ENCODE measurements at regions not wholly inside any gene's neighbourhood (a gene's known extent, or its start where the extent isn't known, plus 50 kb on each side); places are given as distances from the start of the nearest gene placed in this dataset.
"Not testable (repeated sequence)": the region's sequence is repeated elsewhere in the genome, so short reads cannot be mapped to it uniquely, and the experiment has no call there.

- no peak for DNase-seq (ENCODE audit: low read depth in 2 of 2)
Observed at GRCh38 chr11:100581318-100581717, 105.8 kb upstream of the ARHGAP42 start.

- no peak for DNase-seq (ENCODE audit: low read depth in 2 of 2)
Observed at GRCh38 chr11:100584201-100584985, 102.7 kb upstream of the ARHGAP42 start.

GRCh38 chr11:100585728-100586127 lies 101.4 kb upstream of the ARHGAP42 start:
- no peak for DNase-seq (ENCODE audit: low read depth in 2 of 2)

GRCh38 chr11:100586361-100587101 lies 100.6 kb upstream of the ARHGAP42 start:
- no peak for DNase-seq (ENCODE audit: low read depth in 2 of 2)

- DNase-seq (ENCODE audit: low read depth in 2 of 2): no peak
Observed at GRCh38 chr11:100592619-100593260, 94.3 kb upstream of the ARHGAP42 start.

GRCh38 chr11:100593291-100593690 lies 93.8 kb upstream of the ARHGAP42 start:
- DNase-seq (ENCODE audit: low read depth in 2 of 2): no peak

GRCh38 chr11:100594320-100594719 lies 92.8 kb upstream of the ARHGAP42 start:
- DNase-seq (ENCODE audit: low read depth in 2 of 2): no peak

- DNase-seq (ENCODE audit: low read depth in 2 of 2): no peak
Observed at GRCh38 chr11:100600941-100601340, 86.1 kb upstream of the ARHGAP42 start.

- DNase-seq (ENCODE audit: low read depth in 2 of 2): peak in 1 of 2 experiments; percentile 9
Observed at GRCh38 chr11:100602716-100603115, 84.4 kb upstream of the ARHGAP42 start.

- DNase-seq (ENCODE audit: low read depth in 2 of 2): not testable (repeated sequence)
Observed at GRCh38 chr11:100607761-100608160, 79.3 kb upstream of the ARHGAP42 start.

GRCh38 chr11:100612766-100613165 lies 74.3 kb upstream of the ARHGAP42 start:
- DNase-seq (ENCODE audit: low read depth in 2 of 2): no peak

- no peak for DNase-seq (ENCODE audit: low read depth in 2 of 2)
Observed at GRCh38 chr11:100618914-100619313, 68.2 kb upstream of the ARHGAP42 start.

- no peak for DNase-seq (ENCODE audit: low read depth in 2 of 2)
Observed at GRCh38 chr11:100619484-100619883, 67.6 kb upstream of the ARHGAP42 start.

GRCh38 chr11:100622404-100622803 lies 64.7 kb upstream of the ARHGAP42 start:
- DNase-seq (ENCODE audit: low read depth in 2 of 2): no peak

GRCh38 chr11:100624346-100624745 lies 62.7 kb upstream of the ARHGAP42 start:
- DNase-seq (ENCODE audit: low read depth in 2 of 2): no peak

- DNase-seq (ENCODE audit: low read depth in 2 of 2): no peak
Observed at GRCh38 chr11:100625041-100625440, 62.0 kb upstream of the ARHGAP42 start.

- DNase-seq (ENCODE audit: low read depth in 2 of 2): no peak
Observed at GRCh38 chr11:100629671-100630070, 57.4 kb upstream of the ARHGAP42 start.

GRCh38 chr11:100630898-100631297 lies 56.2 kb upstream of the ARHGAP42 start:
- no peak for DNase-seq (ENCODE audit: low read depth in 2 of 2)

- DNase-seq (ENCODE audit: low read depth in 2 of 2): no peak
Observed at GRCh38 chr11:100631316-100631715, 55.8 kb upstream of the ARHGAP42 start.

- no peak for DNase-seq (ENCODE audit: low read depth in 2 of 2)
Observed at GRCh38 chr11:100632941-100633452, 54.1 kb upstream of the ARHGAP42 start.

GRCh38 chr11:100635194-100635593 lies 51.9 kb upstream of the ARHGAP42 start:
- no peak for DNase-seq (ENCODE audit: low read depth in 2 of 2)

GRCh38 chr11:100636536-100636935 lies 50.6 kb upstream of the ARHGAP42 start:
- DNase-seq (ENCODE audit: low read depth in 2 of 2): no peak

All from fibroblast of skin of left quadriceps (primary cell).